Stimulated activated CD4-positive, alpha-beta T cell treated with anti-CD3 and anti-CD28 coated beads, Interleukin-2, amount 100 ng/mL, for 48 hours (primary cell): ENCODE measurements at regions not wholly inside any gene's neighbourhood (a gene's known extent, or its start where the extent isn't known, plus 50 kb on each side); places are given as distances from the start of the nearest gene placed in this dataset.
"Not testable (repeated sequence)": the region's sequence is repeated elsewhere in the genome, so short reads cannot be mapped to it uniquely, and the experiment has no call there.

Experiments used
- DNase-seq, 2 donors: peaks; one replicate each; pipeline ENCODE4 v3.0.0-alpha.2; 2020

DNA sequence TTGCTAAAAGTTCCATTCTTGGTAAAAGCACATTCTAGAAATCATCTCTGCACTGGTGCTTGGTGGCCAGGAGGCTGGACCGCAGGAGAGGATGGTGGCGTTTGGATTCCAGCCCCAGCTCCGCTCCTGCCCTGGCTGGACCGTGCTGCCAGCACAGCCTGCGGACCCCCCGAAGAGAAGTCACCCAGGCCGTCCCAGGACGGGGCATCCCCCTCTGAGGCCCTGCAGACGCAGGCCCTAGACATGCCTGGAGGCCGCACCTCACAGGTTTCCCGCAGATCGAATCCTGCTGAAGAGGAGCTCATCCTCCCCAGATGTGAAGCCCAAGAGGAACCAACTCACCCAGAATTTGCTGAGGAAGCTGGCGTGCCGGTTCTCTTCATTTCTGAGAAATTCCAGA is 159.0 kb downstream of the TEX29 start:
- DNase-seq: no peak

- DNase-seq: no peak
These were observed 160.1 kb downstream of the TEX29 start for GRCh38 chr13:111480503-111480902.

DNA sequence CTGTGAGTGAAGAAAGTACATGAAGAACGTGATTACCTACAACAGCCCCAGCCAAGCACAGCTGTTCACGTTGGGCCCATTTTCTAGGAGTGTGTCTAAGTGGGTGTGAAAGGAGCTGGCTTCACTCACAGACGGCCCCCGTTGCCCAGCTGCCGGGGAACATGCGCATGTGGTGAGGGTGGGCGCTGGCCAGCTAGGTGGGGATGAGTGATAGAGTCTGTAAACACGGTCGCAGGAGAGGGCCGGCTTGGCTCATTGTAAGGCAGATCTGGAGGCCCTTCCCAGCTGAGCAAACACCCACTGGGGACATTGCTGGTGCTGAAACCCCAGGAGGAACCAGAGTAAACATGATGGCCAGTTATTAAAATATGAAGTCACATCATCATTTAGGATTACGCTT is 160.5 kb downstream of the TEX29 start:
- DNase-seq: no peak

- DNase-seq: no peak
These were observed 161.7 kb downstream of the TEX29 start for GRCh38 chr13:111482126-111482525.

- DNase-seq: no peak
These were observed 162.6 kb downstream of the TEX29 start for GRCh38 chr13:111482806-111483620.

DNA sequence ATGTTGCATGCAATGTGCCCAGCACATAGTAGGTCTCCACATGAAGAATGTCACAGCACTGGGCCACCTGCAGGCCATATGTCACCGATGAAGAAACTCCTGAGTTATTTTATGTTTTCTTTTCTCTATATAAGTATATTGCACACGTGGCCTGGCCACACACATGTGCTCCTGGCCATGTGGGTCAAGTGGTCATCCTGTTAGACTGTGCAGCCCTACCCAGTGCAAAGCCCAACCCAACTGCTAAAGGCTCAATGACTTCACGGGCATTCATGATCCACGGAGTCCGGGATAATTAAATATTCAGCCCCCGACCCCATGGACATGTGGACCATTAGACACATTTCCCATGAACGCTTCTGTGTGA is 163.2 kb downstream of the TEX29 start:
- DNase-seq: no peak

- no peak for DNase-seq
These were observed 163.9 kb downstream of the TEX29 start for GRCh38 chr13:111484141-111484925.

GRCh38 chr13:111484959-111485358 is 164.5 kb downstream of the TEX29 start:
- DNase-seq: no peak

DNA sequence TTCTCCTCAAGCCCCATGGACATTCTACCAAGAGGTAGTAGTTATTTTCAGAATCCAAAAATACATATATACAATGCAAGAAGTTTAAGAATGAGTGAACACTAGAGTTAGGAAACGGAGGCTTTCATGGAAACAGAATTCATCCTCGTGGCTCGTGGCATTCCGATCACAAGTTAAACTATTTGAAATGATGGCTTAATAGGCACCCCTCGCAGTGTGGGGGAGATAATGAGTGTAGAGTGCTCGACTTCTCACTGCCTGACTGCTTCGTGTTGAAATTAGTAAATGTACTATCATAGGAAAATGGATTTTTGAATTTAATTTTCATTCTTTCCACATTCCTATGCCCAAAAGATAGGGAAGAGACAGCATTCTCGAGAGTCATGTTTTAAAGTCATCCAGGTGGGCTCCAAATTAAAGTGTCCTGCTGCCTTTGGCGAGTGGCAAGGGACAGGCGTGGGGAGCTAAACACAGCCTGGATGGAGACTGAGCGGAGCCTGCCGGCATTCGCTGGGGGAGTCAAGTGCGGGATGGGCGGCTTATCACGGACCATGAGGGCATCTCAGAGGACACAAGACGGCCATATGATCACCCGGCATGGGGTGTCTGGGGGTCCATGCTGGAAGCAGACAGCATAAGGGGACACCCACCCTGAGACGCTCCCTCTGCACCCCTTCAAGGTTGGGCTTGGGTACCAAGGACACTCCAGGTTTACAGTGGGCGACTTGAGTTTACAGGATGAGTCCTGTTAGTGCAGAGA is 165.2 kb downstream of the TEX29 start:
- no peak for DNase-seq

DNA sequence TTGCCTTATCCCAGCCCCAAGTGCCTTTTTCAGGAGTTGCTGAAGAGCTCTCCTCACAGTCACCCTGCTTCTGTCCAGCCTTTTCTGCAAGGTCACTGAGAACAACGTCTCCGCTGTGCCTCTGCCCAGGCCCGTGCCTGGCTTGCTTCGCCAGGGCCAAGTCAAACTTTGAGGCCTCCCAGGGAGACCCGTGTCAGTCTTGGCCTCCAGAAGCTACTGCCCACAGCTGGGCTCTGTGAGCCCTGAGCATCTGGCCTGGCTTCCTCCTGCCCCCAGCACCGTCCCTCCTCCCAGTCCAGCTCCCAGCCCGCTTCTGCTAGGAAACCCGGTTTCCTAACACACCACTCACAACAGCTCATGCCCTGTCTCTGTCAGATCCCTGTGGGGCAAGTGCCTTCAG is 165.9 kb downstream of the TEX29 start:
- DNase-seq: no peak

- DNase-seq: no peak
These were observed 166.4 kb downstream of the TEX29 start for GRCh38 chr13:111486801-111487200.

GRCh38 chr13:111488486-111489132 is 168.2 kb downstream of the TEX29 start:
- DNase-seq: no peak

DNA sequence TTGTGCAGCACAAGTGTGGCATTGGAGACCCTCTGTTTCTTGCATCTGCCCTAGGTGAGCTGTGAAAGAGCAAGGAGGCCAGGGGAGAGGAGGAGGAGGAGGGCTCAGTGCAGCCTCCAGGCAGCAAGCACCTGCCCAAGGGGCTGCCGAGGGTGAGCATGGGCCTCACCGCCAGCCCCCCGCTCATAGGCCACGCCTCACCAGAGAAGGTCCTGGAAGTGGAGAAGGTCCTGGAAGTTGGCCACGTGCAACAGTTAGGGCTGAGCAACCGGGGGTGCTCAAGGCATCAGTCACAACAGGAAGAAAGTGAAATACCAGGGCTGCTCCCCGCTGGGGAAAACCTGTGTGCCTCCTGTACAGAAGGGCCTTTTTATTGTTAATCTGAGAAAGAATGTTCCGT is 168.9 kb downstream of the TEX29 start:
- DNase-seq: no peak

GRCh38 chr13:111490611-111491010 is 170.2 kb downstream of the TEX29 start:
- DNase-seq: no peak

- no peak for DNase-seq
These were observed 170.6 kb downstream of the TEX29 start for GRCh38 chr13:111491021-111491420.

DNA sequence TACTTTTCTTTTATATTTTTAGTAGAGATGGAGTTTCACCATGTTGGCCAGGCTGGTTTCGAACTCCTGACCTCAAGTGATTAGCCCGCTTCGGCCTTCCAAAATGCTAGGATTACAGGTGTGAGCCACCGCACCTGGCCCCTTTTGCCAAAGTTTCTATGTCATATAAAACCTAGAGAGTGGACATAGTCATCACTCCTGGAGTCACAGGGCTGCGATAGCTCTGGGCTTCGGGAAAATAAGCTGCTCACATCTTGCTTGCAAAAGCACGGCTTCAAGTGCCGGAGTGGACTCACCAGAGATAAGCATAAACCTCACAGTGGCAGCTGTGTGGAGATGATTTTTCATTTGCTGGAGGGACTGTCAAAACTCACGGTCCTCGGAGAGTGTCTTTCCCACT is 171.2 kb downstream of the TEX29 start:
- DNase-seq: no peak

- DNase-seq: no peak
These were observed 172.0 kb downstream of the TEX29 start for GRCh38 chr13:111492341-111492950.

DNA sequence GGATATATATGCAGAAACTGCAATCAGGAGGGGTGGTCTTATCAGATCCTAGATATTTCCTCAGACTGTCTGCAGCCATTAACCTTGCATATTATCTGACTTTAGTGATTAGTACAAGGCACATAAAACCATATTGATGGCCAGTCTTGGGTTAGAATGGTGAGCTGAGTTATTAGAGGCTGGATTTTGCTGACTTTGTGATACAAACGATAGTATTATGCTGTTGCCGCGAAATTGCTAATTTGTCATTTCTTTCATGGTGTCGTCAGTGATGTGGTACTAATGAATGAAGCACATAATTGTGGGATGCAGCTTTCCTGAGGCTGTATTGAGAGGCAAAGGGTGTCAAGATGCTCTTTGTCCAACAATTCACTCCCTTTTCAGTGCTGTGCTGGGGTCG is 172.5 kb downstream of the TEX29 start:
- DNase-seq: no peak

GRCh38 chr13:111493468-111493867 is 173.0 kb downstream of the TEX29 start:
- no peak for DNase-seq

GRCh38 chr13:111494641-111495040 is 174.2 kb downstream of the TEX29 start:
- DNase-seq: no peak

- not testable (repeated sequence) for DNase-seq
These were observed 181.4 kb downstream of the TEX29 start for GRCh38 chr13:111501596-111502535.
